WTC11 (cell line): ENCODE measurements at regions not wholly inside any gene's neighbourhood (a gene's known extent, or its start where the extent isn't known, plus 50 kb on each side); places are given as distances from the start of the nearest gene placed in this dataset.

Source experiments
- ESRRA ChIP-seq: sonication (generic); formaldehyde crosslinking; IDR thresholded peaks from 2 replicates; pipeline ENCODE4 v1.8.1; 2022; ENCODE audit warnings: mild to moderate bottlenecking, missing genetic modification reagents, borderline replicate concordance
- IRF2 ChIP-seq: sonication (generic); formaldehyde crosslinking; IDR thresholded peaks from 2 replicates; pipeline ENCODE4 v1.8.0; 2022; ENCODE audit warnings: low read depth, missing genetic modification reagents, borderline replicate concordance
- KAT7 ChIP-seq: sonication (generic); formaldehyde crosslinking; IDR thresholded peaks from 2 replicates; pipeline ENCODE4 v1.8.1; 2023; ENCODE audit warnings: missing genetic modification reagents, mild to moderate bottlenecking, borderline replicate concordance
- MYBL2 ChIP-seq: sonication (generic); formaldehyde crosslinking; IDR thresholded peaks from 2 replicates; pipeline ENCODE4 v1.8.1; 2023; ENCODE audit warnings: mild to moderate bottlenecking, moderate library complexity, missing genetic modification reagents
- TF ChIP-seq, protein P1 (sequence below): fragments of 200-600 bp; IDR thresholded peaks from 2 replicates; pipeline ENCODE4 v1.8.0; 2022; ENCODE audit warnings: antibody characterized with exemption
- TF ChIP-seq, protein P2 (sequence below): sonication (generic); formaldehyde crosslinking; IDR thresholded peaks from 2 replicates; pipeline ENCODE4 v1.8.0; 2022; ENCODE audit warnings: mild to moderate bottlenecking, missing genetic modification reagents
- TF ChIP-seq, protein P3 (sequence below): sonication (generic); formaldehyde crosslinking; IDR thresholded peaks from 2 replicates; pipeline ENCODE4 v1.8.0; 2023; ENCODE audit warnings: missing genetic modification reagents

DNA sequence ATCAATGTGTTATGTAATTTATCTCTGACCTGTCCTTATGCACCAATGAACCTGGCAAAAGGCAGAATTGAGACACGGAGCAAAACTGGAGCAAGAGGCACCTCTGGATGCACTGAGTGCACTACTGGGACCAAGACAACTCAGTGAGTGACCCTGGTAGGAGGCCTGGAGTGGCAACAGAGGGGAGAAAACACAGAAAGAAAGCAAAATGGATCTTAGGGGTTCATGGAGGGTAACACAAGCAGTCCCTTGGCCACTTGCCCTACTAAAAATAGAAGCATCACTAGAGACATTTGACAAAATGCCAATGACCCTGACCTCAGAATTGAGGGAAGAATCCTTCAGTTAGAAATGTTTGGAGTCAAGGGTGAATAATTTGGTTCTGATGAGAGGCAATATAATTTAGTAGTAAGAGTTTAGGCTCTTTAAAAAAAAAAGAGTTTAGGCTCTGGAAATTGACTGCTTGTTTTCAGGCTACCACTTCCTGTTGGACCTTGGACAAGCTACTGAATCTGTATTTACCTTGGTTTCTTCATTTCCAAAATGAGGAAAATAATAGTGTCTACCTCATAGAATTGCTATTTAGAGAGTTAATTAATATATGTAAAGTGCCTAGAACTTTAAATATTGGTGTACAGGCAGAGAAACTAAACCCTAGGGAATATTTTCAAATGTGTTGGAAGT lies 234.9 kb upstream of the TARS1 start:
- TF ChIP-seq, protein P1, sequence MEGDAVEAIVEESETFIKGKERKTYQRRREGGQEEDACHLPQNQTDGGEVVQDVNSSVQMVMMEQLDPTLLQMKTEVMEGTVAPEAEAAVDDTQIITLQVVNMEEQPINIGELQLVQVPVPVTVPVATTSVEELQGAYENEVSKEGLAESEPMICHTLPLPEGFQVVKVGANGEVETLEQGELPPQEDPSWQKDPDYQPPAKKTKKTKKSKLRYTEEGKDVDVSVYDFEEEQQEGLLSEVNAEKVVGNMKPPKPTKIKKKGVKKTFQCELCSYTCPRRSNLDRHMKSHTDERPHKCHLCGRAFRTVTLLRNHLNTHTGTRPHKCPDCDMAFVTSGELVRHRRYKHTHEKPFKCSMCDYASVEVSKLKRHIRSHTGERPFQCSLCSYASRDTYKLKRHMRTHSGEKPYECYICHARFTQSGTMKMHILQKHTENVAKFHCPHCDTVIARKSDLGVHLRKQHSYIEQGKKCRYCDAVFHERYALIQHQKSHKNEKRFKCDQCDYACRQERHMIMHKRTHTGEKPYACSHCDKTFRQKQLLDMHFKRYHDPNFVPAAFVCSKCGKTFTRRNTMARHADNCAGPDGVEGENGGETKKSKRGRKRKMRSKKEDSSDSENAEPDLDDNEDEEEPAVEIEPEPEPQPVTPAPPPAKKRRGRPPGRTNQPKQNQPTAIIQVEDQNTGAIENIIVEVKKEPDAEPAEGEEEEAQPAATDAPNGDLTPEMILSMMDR = no peak
- no peak for TF ChIP-seq KAT7 (CRISPR knock-in tag)
- no peak for TF ChIP-seq ESRRA (CRISPR knock-in tag)
- TF ChIP-seq, protein P2, sequence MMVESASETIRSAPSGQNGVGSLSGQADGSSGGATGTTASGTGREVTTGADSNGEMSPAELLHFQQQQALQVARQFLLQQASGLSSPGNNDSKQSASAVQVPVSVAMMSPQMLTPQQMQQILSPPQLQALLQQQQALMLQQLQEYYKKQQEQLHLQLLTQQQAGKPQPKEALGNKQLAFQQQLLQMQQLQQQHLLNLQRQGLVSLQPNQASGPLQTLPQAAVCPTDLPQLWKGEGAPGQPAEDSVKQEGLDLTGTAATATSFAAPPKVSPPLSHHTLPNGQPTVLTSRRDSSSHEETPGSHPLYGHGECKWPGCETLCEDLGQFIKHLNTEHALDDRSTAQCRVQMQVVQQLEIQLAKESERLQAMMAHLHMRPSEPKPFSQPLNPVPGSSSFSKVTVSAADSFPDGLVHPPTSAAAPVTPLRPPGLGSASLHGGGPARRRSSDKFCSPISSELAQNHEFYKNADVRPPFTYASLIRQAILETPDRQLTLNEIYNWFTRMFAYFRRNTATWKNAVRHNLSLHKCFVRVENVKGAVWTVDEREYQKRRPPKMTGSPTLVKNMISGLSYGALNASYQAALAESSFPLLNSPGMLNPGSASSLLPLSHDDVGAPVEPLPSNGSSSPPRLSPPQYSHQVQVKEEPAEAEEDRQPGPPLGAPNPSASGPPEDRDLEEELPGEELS = no peak
- TF ChIP-seq, protein P3, sequence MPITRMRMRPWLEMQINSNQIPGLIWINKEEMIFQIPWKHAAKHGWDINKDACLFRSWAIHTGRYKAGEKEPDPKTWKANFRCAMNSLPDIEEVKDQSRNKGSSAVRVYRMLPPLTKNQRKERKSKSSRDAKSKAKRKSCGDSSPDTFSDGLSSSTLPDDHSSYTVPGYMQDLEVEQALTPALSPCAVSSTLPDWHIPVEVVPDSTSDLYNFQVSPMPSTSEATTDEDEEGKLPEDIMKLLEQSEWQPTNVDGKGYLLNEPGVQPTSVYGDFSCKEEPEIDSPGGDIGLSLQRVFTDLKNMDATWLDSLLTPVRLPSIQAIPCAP = no peak
- no peak for TF ChIP-seq IRF2 (CRISPR knock-in tag)
- TF ChIP-seq MYBL2 (CRISPR knock-in tag) = no peak
